Esophagus muscularis mucosa (tissue), 4 donors: ENCODE measurements at regions not wholly inside any gene's neighbourhood (a gene's known extent, or its start where the extent isn't known, plus 50 kb on each side); places are given as distances from the start of the nearest gene placed in this dataset.
"Not testable (repeated sequence)": the region's sequence is repeated elsewhere in the genome, so short reads cannot be mapped to it uniquely, and the experiment has no call there.

Source experiments
- DNase-seq: peaks from one replicate; pipeline ENCODE4 v3.0.0-alpha.2; 2017; ENCODE audit errors: extremely low spot score
- H3K27ac ChIP-seq, 4 donors: fragments of 200-600 bp; sonication (generic); replicated peaks in 1 of 4; 1 replicate in 3 of 4; 2 replicates in 1 of 4; pipeline ENCODE4 v1.5.1; 2016 to 2019; ENCODE audit warnings: mild to moderate bottlenecking in 1 of 4
- H3K27me3 ChIP-seq, 4 donors: fragments of 200-600 bp; sonication (generic); one replicate each; pipeline versions ENCODE4 v1.5.1 to v1.6.0; 2016 to 2019
- H3K36me3 ChIP-seq, 4 donors: fragments of 200-600 bp; sonication (generic); one replicate each; pipeline ENCODE4 v1.5.1; 2016 to 2019
- H3K4me1 ChIP-seq, 4 donors: fragments of 200-600 bp; sonication (generic); one replicate each; pipeline ENCODE4 v1.5.1; 2016 to 2019
- H3K4me3 ChIP-seq, 4 donors: fragments of 200-600 bp; sonication (generic); 1 replicate in 2 of 4; 2 replicates in 2 of 4; pipeline ENCODE4 v1.5.1; 2016 to 2019; ENCODE audit warnings: mild to moderate bottlenecking in 4 of 4, moderate library complexity in 1 of 4
- H3K9me3 ChIP-seq, 4 donors: fragments of 200-600 bp; sonication (generic); 1 replicate in 3 of 4; 2 replicates in 1 of 4; pipeline ENCODE4 v1.5.1; 2016 to 2019
- CTCF ChIP-seq, 3 experiments: fragments of 200-600 bp in 2 of 3; fragments of 450-650 bp in 1 of 3; sonication (generic) in 2 of 3; IDR thresholded peaks; one replicate each; pipeline ENCODE4 v1.5.1; 2017 to 2019; ENCODE audit warnings: antibody characterized with exemption in 3 of 3, mild to moderate bottlenecking in 2 of 3, moderate library complexity in 1 of 3
- EP300 ChIP-seq: sonication (generic); formaldehyde crosslinking; IDR thresholded peaks from one replicate; pipeline ENCODE4 v1.6.1; 2017; ENCODE audit warnings: antibody characterized with exemption
- POLR2A ChIP-seq: fragments of 450-650 bp; IDR thresholded peaks from one replicate; pipeline ENCODE4 v1.6.1; 2017; ENCODE audit warnings: antibody characterized with exemption, moderate library complexity, mild to moderate bottlenecking, low read depth
- POLR2AphosphoS5 ChIP-seq, 2 donors: sonication (generic); formaldehyde crosslinking; IDR thresholded peaks; one replicate each; pipeline ENCODE4 v1.6.1; 2017; ENCODE audit warnings: antibody characterized with exemption in 2 of 2
- WGBS: methylation state at CpG from one replicate; pipeline ENCODE4 v1.1.5; 2018; 5-methylcytosine and 5-hydroxymethylcytosine counted together
- intact Hi-C: fragments of 100-400 bp; cut with DNase I; formaldehyde crosslinking; loops from one replicate; pipeline ENCODE4 v1.15.1; 2023

DNA sequence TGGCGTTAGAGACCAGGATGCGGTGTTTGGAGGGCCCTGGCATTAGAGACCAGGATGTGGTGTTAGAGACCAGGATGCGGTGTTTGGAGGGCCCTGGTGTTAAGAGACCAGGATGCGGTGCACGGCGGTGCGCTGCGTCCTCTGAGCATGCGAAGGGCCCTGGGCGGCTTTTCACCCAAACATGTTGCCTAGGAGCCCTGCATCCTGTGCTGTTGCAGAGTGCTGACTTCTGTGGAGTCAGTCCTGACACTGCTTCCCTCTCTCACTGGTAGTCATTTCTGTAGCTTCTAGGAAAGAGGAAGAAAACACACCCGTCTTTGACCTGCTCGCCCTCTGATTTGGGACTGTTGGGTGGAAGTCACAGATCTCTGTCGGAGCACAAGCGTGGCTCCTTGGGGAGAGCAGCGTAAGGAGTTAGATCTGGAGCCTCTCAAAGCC, 141.2 kb downstream of the LAT start:
- no peaks in the 10 kb centered on the region for H3K36me3 ChIP-seq
- no peak overlapping the region for H3K27ac ChIP-seq
- 82% methylated on average over 15 of the region's 15 CpGs for WGBS
- H3K9me3 ChIP-seq, result no peaks in the 10 kb centered on the region
- H3K4me1 ChIP-seq, result peaks cover 10 to 24% (median 21%) of the 10 kb centered on the region in 4 donors
- H3K27me3 ChIP-seq, result no peaks in the 10 kb centered on the region
- H3K4me3 ChIP-seq, result no peak overlapping the region
- intact Hi-C loops, result no loop called here
- TF ChIP-seq POLR2AphosphoS5 (IDR thresholded peaks at IDR 0.05) (no peak), EP300 (no peak), POLR2A (no peak), CTCF (IDR thresholded peaks at IDR 0.05) (no peak)
- DNase-seq, result no peak

DNA sequence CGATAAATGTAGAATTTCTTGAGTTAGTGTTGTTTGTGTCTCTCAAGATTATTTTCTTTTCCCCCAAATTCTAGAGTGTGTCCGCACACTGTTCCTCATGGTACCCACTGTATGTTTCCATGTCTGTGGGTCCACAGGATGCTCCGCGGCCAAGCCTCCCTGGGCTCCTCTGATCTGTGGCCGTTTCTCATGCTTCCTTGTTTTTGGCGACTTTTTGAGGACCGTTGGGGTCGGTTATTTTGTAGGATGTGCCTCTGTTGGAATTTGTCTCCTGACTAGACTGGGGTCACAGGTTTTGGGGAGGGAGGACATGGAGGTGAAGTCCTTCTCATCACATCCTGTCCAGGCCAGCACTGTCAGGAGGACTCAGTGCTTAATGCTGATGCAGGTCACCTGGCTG, 140.0 kb downstream of the LAT start:
- Histone ChIP-seq H3K4me3 (no peak overlapping the region), H3K4me1 (peaks cover 5 to 16% (median 13%) of the 10 kb centered on the region in 4 donors), H3K36me3 (no peaks in the 10 kb centered on the region), H3K27ac (no peak overlapping the region), H3K27me3 (no peaks in the 10 kb centered on the region), H3K9me3 (no peaks in the 10 kb centered on the region)
- 93% methylated on average over 8 of the region's 8 CpGs for WGBS
- intact Hi-C loops, result no loop called here
- no peak for DNase-seq
- TF ChIP-seq EP300 (no peak), POLR2A (no peak), POLR2AphosphoS5 (IDR thresholded peaks at IDR 0.05) (no peak), CTCF (IDR thresholded peaks at IDR 0.05) (no peak)

- H3K36me3 ChIP-seq, H3K9me3 ChIP-seq, H3K4me1 ChIP-seq, intact Hi-C loops, DNase-seq, H3K4me3 ChIP-seq, H3K27ac ChIP-seq, H3K27me3 ChIP-seq: not testable (repeated sequence)
- 96% methylated on average over 7 of the region's 7 CpGs for WGBS
Observed at GRCh38 chr16:29124162-29124561, 139.3 kb downstream of the LAT start.

- 88% methylated on average over 11 of the region's 11 CpGs for WGBS
- H3K27ac ChIP-seq, intact Hi-C loops, H3K36me3 ChIP-seq, H3K4me3 ChIP-seq, H3K27me3 ChIP-seq, DNase-seq, H3K9me3 ChIP-seq: not testable (repeated sequence)
- peaks cover 3 to 16% (median 8%) of the 10 kb centered on the region in 4 donors for H3K4me1 ChIP-seq
Observed at GRCh38 chr16:29120680-29121079, 135.8 kb downstream of the LAT start.

- H3K36me3 ChIP-seq, result peaks cover 0 to 12% (median 3%) of the 10 kb centered on the region in 4 donors
- not testable (repeated sequence) for H3K4me3 ChIP-seq, H3K27me3 ChIP-seq, H3K9me3 ChIP-seq, DNase-seq
- peak overlapping the region in 2 of 4 donors; percentile 19 to 33 for H3K27ac ChIP-seq
- WGBS, result 90% methylated on average over 8 of the region's 15 CpGs
- intact Hi-C loops, result loop anchor here (10.0 kb wide), 1 partner anchor 106 kb away; no protein-coding TSS in a partner anchor
- peaks cover 8 to 27% (median 21%) of the 10 kb centered on the region in 4 donors for H3K4me1 ChIP-seq
Observed at GRCh38 chr16:29118301-29118957, 133.6 kb downstream of the LAT start.

DNA sequence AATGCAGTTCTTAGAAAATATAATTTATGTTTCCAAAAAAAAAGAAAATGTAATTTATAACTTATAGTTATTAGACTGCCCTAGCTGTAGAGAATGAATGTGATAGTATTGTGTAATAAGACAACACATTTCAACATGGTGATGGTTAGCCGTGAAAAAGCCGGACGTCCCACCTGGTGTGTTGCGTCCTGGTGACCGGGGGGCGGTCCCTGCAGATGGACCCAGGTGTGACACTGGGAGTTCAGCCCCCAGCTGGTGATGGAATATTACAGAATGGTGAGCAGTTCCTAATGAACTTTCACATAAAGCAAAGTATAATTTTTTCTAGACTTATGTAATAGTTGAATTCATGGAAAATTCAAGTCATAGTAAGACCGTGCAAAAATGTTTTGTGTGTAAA, 132.8 kb downstream of the LAT start:
- WGBS, result 82% methylated on average over 7 of the region's 7 CpGs
- H3K36me3 ChIP-seq, result peaks cover 0 to 18% (median 4%) of the 10 kb centered on the region in 4 donors

More for the DNA sequence above, 132.8 kb downstream of the LAT start:
- TF ChIP-seq EP300, result no peak
- no peak for TF ChIP-seq CTCF (IDR thresholded peaks at IDR 0.05)
- TF ChIP-seq POLR2AphosphoS5 (IDR thresholded peaks at IDR 0.05), result no peak
- no peak for TF ChIP-seq POLR2A
- intact Hi-C loops, result loop anchor here (10.0 kb wide), 1 partner anchor 107 kb away; no protein-coding TSS in a partner anchor
- Histone ChIP-seq H3K27ac (no peak overlapping the region), H3K27me3 (no peaks in the 10 kb centered on the region), H3K4me3 (no peak overlapping the region), H3K4me1 (peaks cover 8 to 27% (median 21%) of the 10 kb centered on the region in 4 donors), H3K9me3 (no peaks in the 10 kb centered on the region)
- DNase-seq, result no peak
